Gastrocnemius medialis (tissue), 4 donors: ENCODE measurements at regions not wholly inside any gene's neighbourhood (a gene's known extent, or its start where the extent isn't known, plus 50 kb on each side); places are given as distances from the start of the nearest gene placed in this dataset.

ENCODE experiments used
- ATAC-seq, 2 donors: fragments of 150-250 bp; one replicate each; pipeline ENCODE4 v1.9.1; 2016
- DNase-seq, 2 donors: peaks; one replicate each; pipeline ENCODE4 v3.0.0-alpha.2; 2019
- H3K27ac ChIP-seq, 4 donors: fragments of 200-600 bp; sonication (generic); 1 replicate in 1 of 4; 2 replicates in 3 of 4; pipeline ENCODE4 v1.5.1; 2016 to 2018; ENCODE audit warnings: mild to moderate bottlenecking in 2 of 4, moderate library complexity in 1 of 4
- H3K27me3 ChIP-seq, 3 donors: fragments of 200-600 bp; sonication (generic) in 2 of 3; 1 replicate in 1 of 3; 2 replicates in 2 of 3; pipeline versions ENCODE4 v1.5.1 to v1.6.0; 2016 to 2019; ENCODE audit warnings: mild to moderate bottlenecking in 1 of 3, moderate library complexity in 1 of 3
- H3K36me3 ChIP-seq, 2 donors: fragments of 200-600 bp; sonication (generic) in 1 of 2; one replicate each; pipeline ENCODE4 v1.5.1; 2017 to 2018
- H3K4me1 ChIP-seq, 2 donors: fragments of 200-600 bp; sonication (generic) in 1 of 2; one replicate each; pipeline ENCODE4 v1.5.1; 2016 to 2017; ENCODE audit warnings: mild to moderate bottlenecking in 2 of 2
- H3K4me3 ChIP-seq, 4 donors: fragments of 200-600 bp; sonication (generic) in 3 of 4; 1 replicate in 1 of 4; 2 replicates in 3 of 4; pipeline ENCODE4 v1.5.1; 2016 to 2019; ENCODE audit warnings: mild to moderate bottlenecking in 2 of 4
- H3K9me3 ChIP-seq, 3 donors: fragments of 200-600 bp; sonication (generic) in 2 of 3; 1 replicate in 1 of 3; 2 replicates in 2 of 3; pipeline ENCODE4 v1.5.1; 2016 to 2019
- POLR2A ChIP-seq, 2 donors: fragments of 450-650 bp; IDR thresholded peaks; one replicate each; pipeline ENCODE4 v1.6.1; 2017; ENCODE audit warnings: antibody characterized with exemption in 2 of 2, mild to moderate bottlenecking in 2 of 2, moderate library complexity in 2 of 2
- in situ Hi-C, 4 donors: fragments of 200-750 bp; cut with MboI; loops; one replicate each; pipeline versions ENCODE4 v1.15.0 to v1.8.0; 2017; ENCODE audit warnings: low sequenced_read_pairs in 4 of 4
- intact Hi-C: fragments of 100-400 bp; cut with DNase I; formaldehyde crosslinking; loops from one replicate; pipeline ENCODE4 v1.15.1; 2023; ENCODE audit warnings: low total_unique reads
- TF ChIP-seq, protein P1 (sequence below), 5 experiments: fragments of 450-650 bp in 3 of 5; fragments of 200-600 bp in 2 of 5; sonication (generic) in 2 of 5; IDR thresholded peaks in 4 of 5; conservative IDR thresholded peaks in 1 of 5; 1 replicate in 4 of 5; 2 replicates in 1 of 5; pipeline ENCODE4 v1.5.1; 2016 to 2019; ENCODE audit warnings: antibody characterized with exemption in 5 of 5, mild to moderate bottlenecking in 3 of 5, moderate library complexity in 3 of 5

DNA sequence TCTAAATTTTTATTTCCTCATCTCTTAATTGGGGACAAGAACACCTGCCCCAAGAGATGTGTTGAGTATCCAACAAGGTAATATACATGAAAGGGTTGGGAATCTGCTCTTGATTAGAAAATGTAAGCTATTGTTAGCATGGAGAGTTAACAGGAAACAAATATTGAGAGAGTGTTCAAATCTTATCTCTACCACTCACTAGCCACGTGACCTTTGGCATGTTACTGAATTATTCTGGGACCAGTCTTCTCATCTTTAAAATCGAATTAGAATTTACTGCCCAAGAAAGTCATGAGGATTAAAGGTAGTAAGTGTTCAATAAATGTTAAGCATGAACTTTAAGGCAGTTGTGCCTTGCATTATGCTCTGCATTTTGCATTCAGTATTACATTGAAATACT lies 184.7 kb downstream of the MID1IP1 start:
- no peaks in the 10 kb centered on the region for H3K36me3 ChIP-seq
- no peak overlapping the region for H3K4me3 ChIP-seq
- H3K27ac ChIP-seq: no peak overlapping the region
- ATAC-seq (no peak), DNase-seq (no peak)
- H3K27me3 ChIP-seq: no peaks in the 10 kb centered on the region
- TF ChIP-seq, protein P1, sequence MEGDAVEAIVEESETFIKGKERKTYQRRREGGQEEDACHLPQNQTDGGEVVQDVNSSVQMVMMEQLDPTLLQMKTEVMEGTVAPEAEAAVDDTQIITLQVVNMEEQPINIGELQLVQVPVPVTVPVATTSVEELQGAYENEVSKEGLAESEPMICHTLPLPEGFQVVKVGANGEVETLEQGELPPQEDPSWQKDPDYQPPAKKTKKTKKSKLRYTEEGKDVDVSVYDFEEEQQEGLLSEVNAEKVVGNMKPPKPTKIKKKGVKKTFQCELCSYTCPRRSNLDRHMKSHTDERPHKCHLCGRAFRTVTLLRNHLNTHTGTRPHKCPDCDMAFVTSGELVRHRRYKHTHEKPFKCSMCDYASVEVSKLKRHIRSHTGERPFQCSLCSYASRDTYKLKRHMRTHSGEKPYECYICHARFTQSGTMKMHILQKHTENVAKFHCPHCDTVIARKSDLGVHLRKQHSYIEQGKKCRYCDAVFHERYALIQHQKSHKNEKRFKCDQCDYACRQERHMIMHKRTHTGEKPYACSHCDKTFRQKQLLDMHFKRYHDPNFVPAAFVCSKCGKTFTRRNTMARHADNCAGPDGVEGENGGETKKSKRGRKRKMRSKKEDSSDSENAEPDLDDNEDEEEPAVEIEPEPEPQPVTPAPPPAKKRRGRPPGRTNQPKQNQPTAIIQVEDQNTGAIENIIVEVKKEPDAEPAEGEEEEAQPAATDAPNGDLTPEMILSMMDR (IDR thresholded peaks at IDR 0.05 in 4 of 5, conservative IDR thresholded peaks at IDR 0.05 in 1 of 5): no peak
- no peak for TF ChIP-seq POLR2A (IDR thresholded peaks at IDR 0.05)
- no peaks in the 10 kb centered on the region for H3K4me1 ChIP-seq
- intact Hi-C loops (loop anchor here (5.0 kb wide), 4 partner anchors 134 to 219 kb away; partner anchors contain the start of gene MID1IP1), in situ Hi-C loops (loop anchor here in 3 of 4 donors (25.0 kb wide), 2 partner anchors 199 to 224 kb away; no protein-coding TSS in a partner anchor)
- H3K9me3 ChIP-seq: no peaks in the 10 kb centered on the region

DNA sequence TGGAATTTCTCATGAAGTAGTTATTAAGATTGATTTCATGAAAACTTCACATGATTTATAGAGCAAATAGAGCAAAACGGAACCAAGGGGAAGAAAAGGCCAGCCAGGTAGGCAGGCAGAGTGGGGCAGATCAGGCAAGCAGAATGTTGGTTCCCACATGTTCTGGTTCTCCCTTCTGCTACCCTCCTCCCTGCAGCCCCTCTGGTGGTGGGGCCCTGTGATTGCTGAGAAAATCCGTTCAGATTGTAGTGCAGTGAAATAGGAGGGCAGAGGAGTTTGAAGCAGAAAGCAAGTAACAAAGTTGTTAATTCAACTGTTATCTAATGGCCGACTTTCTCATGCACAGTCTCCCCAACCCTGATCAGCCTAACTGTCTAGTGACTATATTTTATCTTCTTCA lies 185.3 kb downstream of the MID1IP1 start:
- Histone ChIP-seq H3K9me3 (no peaks in the 10 kb centered on the region), H3K27me3 (no peaks in the 10 kb centered on the region), H3K36me3 (no peaks in the 10 kb centered on the region), H3K4me1 (no peaks in the 10 kb centered on the region), H3K4me3 (no peak overlapping the region), H3K27ac (no peak overlapping the region)
- no peak for DNase-seq
- in situ Hi-C loops (loop anchor here in 3 of 4 donors (25.0 kb wide), 2 partner anchors 199 to 224 kb away; no protein-coding TSS in a partner anchor), intact Hi-C loops (loop anchor here (5.0 kb wide), 4 partner anchors 134 to 219 kb away; partner anchors contain the start of gene MID1IP1)
- no peak for ATAC-seq
- TF ChIP-seq POLR2A (IDR thresholded peaks at IDR 0.05): no peak
- TF ChIP-seq, protein P1 (IDR thresholded peaks at IDR 0.05 in 4 of 5, conservative IDR thresholded peaks at IDR 0.05 in 1 of 5): no peak

DNA sequence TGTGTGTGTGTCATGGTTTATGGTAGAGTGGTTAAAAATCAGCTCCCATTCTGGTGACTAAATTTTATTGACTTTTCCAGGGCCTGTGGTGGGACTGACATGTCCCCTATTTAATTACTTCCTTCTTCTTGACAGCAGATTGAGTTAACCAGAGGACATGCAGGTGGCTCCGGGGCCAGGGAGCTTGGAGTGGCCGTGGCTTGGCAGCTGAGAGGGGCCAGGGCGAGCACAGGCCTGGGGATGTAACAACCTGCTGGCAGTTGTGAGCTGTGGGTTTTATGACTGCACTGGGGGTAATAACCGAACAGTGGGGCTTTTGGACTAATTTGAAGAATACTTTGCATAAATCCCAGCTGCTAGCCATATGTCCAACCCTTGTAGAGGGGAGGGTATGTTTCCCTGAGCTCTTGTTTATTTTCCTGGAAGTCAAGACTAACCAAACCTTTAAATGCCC lies 186.0 kb downstream of the MID1IP1 start:
- H3K36me3 ChIP-seq: no peaks in the 10 kb centered on the region
- ATAC-seq (no peak), DNase-seq (no peak)
- H3K9me3 ChIP-seq: no peaks in the 10 kb centered on the region
- no peak overlapping the region for H3K4me3 ChIP-seq
- TF ChIP-seq, protein P1 (IDR thresholded peaks at IDR 0.05 in 4 of 5, conservative IDR thresholded peaks at IDR 0.05 in 1 of 5): no peak
- no peak overlapping the region for H3K27ac ChIP-seq
- intact Hi-C loops: loop anchor here (5.0 kb wide), 4 partner anchors 135 to 220 kb away; partner anchors contain the start of gene MID1IP1
- in situ Hi-C loops: loop anchor here in 3 of 4 donors (25.0 kb wide), 2 partner anchors 200 to 225 kb away; no protein-coding TSS in a partner anchor
- H3K4me1 ChIP-seq: no peaks in the 10 kb centered on the region
- no peaks in the 10 kb centered on the region for H3K27me3 ChIP-seq

DNA sequence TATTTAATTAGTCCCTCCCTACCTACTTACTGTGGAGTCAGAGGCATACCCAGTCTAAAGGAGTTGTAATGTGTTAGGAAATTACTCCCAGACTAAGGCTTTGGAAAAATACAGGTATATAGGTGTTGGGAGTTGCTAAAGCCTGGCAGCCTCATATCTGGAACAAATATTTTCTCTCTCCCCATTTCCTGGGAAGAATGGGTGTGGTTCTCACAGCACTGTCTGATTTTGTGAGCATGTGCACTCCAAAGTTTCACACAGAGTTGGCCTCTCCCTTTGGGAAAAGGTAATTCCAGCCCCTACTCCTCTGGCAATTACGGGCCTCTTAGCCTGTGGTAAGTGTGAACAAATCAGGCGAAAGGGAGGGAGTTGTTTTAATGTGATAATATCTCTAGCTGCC lies 187.0 kb downstream of the MID1IP1 start:
- no peak overlapping the region for H3K27ac ChIP-seq
- ATAC-seq (no peak), DNase-seq (no peak)
- intact Hi-C loops (loop anchor here (5.0 kb wide), 4 partner anchors 136 to 221 kb away; partner anchors contain the start of gene MID1IP1), in situ Hi-C loops (loop anchor here in 3 of 4 donors (25.0 kb wide), 2 partner anchors 201 to 226 kb away; no protein-coding TSS in a partner anchor)
- no peaks in the 10 kb centered on the region for H3K4me1 ChIP-seq
- H3K27me3 ChIP-seq: no peaks in the 10 kb centered on the region
- H3K9me3 ChIP-seq: no peaks in the 10 kb centered on the region
- TF ChIP-seq, protein P1 (IDR thresholded peaks at IDR 0.05 in 4 of 5, conservative IDR thresholded peaks at IDR 0.05 in 1 of 5): no peak
- no peak for TF ChIP-seq POLR2A (IDR thresholded peaks at IDR 0.05)
- H3K36me3 ChIP-seq: no peaks in the 10 kb centered on the region
- H3K4me3 ChIP-seq: no peak overlapping the region
